ENCODE measurements at regions not wholly inside any gene's neighbourhood (a gene's known extent, or its start where the extent isn't known, plus 50 kb on each side); places are given as distances from the start of the nearest gene placed in this dataset.

DNA sequence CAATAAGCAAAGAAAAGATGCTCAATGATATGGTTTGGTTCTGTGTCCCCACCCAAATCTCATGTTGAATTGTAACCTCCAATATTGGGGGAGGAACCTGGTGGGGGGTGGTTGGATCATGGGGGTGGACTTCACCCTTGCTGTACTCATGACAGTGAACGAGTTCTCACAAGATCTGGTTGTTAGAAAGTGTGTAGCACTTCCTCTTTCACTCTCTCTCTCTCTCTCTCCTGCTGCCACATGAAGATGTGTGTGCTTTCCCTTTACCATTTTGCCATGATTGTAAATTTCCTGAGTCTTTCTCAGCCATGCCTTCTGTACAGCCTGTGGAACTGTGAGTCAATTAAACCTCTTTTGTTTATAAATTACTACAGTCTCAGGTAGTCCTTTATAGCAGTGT, 248.4 kb downstream of the HHIPL2 start:
- no peak for DNase-seq (ENCODE audit: low spot score)
- TF ChIP-seq, protein P1, sequence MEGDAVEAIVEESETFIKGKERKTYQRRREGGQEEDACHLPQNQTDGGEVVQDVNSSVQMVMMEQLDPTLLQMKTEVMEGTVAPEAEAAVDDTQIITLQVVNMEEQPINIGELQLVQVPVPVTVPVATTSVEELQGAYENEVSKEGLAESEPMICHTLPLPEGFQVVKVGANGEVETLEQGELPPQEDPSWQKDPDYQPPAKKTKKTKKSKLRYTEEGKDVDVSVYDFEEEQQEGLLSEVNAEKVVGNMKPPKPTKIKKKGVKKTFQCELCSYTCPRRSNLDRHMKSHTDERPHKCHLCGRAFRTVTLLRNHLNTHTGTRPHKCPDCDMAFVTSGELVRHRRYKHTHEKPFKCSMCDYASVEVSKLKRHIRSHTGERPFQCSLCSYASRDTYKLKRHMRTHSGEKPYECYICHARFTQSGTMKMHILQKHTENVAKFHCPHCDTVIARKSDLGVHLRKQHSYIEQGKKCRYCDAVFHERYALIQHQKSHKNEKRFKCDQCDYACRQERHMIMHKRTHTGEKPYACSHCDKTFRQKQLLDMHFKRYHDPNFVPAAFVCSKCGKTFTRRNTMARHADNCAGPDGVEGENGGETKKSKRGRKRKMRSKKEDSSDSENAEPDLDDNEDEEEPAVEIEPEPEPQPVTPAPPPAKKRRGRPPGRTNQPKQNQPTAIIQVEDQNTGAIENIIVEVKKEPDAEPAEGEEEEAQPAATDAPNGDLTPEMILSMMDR (IDR thresholded peaks at IDR 0.05; ENCODE audit: extremely low read depth, missing control alignments): no peak

DNA sequence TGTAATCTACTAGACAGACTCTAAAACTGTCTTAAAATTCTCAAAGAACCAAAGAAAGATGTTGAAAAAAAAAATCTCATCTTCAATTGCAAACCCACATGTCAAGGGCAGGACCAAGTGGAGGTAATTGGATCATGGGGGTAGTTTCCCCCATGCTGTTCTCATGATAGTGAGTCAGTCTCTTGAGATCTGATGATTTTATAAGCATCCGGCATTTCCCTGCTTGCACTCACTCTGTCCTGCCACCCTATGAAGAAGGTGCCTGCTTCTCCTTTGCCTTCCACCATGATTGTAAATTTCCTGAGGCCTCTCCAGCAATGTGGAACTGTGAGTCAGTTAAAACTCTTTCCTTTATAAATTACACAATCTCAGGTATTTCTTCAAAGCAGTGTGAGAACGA, 257.0 kb downstream of the HHIPL2 start:
- TF ChIP-seq, protein P1 (IDR thresholded peaks at IDR 0.05; ENCODE audit: extremely low read depth, missing control alignments): no peak
- DNase-seq (ENCODE audit: low spot score): no peak

DNA sequence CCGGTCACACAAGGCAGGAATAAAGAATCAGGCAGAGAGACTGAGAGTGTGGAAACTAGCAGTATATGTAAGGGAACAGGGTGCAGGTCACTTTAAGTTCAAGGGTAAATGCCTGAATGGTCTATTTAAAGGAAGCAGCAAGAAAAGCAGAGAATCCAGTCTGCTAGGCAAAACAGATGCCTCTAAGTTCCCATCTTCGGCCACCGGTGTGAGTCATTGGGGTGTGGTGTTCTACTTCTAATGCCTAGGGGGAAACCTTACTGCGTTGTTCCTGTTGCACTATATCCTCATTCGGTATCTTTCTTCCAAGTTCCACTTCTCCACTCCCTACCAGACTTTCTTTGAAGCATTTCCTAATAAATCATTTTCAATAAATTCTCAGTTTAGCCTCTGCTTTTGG, 259.9 kb downstream of the HHIPL2 start:
- TF ChIP-seq, protein P1 (IDR thresholded peaks at IDR 0.05; ENCODE audit: extremely low read depth, missing control alignments): no peak
- no peak for DNase-seq (ENCODE audit: low spot score)

DNA sequence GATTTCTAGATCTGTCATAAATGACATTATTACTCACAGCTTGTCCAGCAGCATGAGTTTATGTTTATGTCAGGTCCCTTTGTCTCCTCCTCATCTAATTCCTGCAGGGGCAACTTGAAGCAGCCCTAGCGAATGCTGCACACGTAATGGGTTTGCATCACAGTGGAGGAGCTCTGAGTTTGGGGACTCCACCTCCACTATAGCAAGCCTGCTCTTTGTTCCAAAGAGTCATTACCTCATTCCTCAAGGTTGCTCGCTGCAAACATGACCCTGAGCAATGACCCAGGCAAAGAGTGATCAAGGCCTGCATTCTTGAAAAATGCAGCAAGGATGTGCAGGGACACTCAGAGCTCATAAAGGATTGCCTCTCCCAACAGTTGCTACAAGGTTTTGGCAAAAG, 261.9 kb downstream of the HHIPL2 start:
- TF ChIP-seq, protein P1 (IDR thresholded peaks at IDR 0.05; ENCODE audit: extremely low read depth, missing control alignments): no peak

DNA sequence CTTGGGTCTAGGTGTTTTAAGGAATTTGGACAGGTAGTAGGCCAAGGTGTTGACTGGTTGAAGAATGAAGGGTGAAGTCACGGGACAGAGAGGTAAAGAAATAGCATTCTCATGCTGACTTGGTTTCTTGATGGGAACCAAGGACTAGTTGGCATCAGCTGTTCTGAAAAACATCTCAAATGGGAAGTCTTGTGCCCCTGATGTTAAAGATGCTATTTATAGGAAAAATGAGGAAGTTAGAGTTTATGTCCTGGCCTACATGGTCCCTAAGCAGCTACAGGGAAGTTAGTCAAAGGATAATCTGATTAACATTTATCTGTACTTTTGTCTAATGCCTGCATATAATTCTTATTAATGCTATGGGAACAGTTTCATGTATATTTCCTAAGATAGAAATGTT, 262.4 kb downstream of the HHIPL2 start:
- TF ChIP-seq, protein P1 (IDR thresholded peaks at IDR 0.05; ENCODE audit: extremely low read depth, missing control alignments): no peak
- DNase-seq (ENCODE audit: low spot score): no peak

More for the DNA sequence above, 261.9 kb downstream of the HHIPL2 start:
- no peak for DNase-seq (ENCODE audit: low spot score)

DNA sequence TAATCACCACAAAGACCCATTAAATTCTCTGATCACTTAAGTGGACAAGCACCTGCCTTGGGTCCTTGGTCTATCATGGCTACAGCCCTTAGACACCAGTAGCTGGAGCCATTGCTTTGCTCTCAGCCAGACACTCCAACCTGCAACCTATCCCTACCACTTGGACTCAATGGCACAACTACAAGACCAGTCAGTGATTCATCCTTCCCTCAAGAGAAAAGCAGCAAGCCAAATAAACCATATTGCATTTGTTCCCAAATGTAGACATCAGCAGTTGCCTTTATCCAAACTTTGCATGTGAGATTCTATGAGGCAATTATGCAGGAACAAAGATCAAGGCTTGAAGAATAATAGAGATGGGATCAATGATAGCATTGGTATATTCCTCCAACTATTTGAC, 263.4 kb downstream of the HHIPL2 start:
- no peak for DNase-seq (ENCODE audit: low spot score)
- TF ChIP-seq, protein P1 (IDR thresholded peaks at IDR 0.05; ENCODE audit: extremely low read depth, missing control alignments): no peak

DNA sequence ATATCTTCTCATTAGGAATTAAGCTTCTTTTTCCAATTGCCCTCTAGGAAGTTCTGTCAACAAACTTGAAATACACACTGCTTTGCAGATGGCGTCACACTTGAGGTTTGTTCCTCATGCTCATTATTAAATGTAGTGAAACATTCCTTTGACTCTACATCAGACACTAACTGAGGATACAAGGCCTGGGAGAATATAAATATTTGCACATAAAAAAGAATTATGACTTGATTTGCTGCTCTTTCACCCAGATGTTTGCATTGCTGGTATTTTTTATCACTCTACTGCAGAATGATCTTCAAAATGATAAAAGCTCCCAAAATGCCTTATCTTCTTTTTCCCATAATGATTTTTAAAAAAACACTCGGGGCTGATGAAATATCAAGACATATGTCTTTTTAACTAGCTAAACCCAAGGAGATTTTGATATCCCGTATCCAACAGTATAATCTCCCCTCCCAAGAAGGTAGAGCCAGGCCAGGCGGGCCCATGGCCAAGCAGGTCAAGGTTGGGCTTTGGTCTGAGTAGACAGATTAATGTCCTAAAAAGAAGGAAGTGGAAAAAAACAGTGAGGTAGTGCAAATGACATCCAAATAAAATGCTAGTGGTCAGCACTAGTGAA, 264.6 kb downstream of the HHIPL2 start:
- no peak for DNase-seq (ENCODE audit: low spot score)
- TF ChIP-seq, protein P1 (IDR thresholded peaks at IDR 0.05; ENCODE audit: extremely low read depth, missing control alignments): no peak

All from GM20000 (cell line).